Smooth muscle cell (in vitro differentiated cells): ENCODE measurements at regions not wholly inside any gene's neighbourhood (a gene's known extent, or its start where the extent isn't known, plus 50 kb on each side); places are given as distances from the start of the nearest gene placed in this dataset.

Experiments
- DNase-seq: peaks from one replicate; lab custom pipeline; 2025; ENCODE audit not compliant: unreplicated experiment; lab: John Stamatoyannopoulos, UW
- H2AFZ ChIP-seq: fragments of 200-600 bp; sonication (generic); 2 replicates; pipeline ENCODE4 v1.6.0; 2016; ENCODE audit warnings: antibody characterized with exemption, low read depth, mild to moderate bottlenecking
- H3F3A ChIP-seq: fragments of 200-600 bp; sonication (generic); 2 replicates; pipeline ENCODE4 v1.6.0; 2017; ENCODE audit warnings: antibody characterized with exemption, low read depth
- H3K27ac ChIP-seq: fragments of 200-600 bp; sonication (generic); 2 replicates; pipeline ENCODE4 v1.5.1; 2016; ENCODE audit warnings: low read depth, mild to moderate bottlenecking
- H3K27me3 ChIP-seq: fragments of 200-600 bp; sonication (generic); 2 replicates; pipeline ENCODE4 v1.6.1; 2016; ENCODE audit warnings: low read depth, mild to moderate bottlenecking
- H3K36me3 ChIP-seq: fragments of 200-600 bp; sonication (generic); 2 replicates; pipeline ENCODE4 v1.5.1; 2016; ENCODE audit warnings: low read depth
- H3K4me1 ChIP-seq: fragments of 200-600 bp; sonication (generic); 2 replicates; pipeline ENCODE4 v1.5.1; 2016; ENCODE audit warnings: low read depth
- H3K4me2 ChIP-seq: fragments of 200-600 bp; sonication (generic); 2 replicates; pipeline ENCODE4 v1.6.0; 2016; ENCODE audit warnings: mild to moderate bottlenecking
- H3K4me3 ChIP-seq: fragments of 200-600 bp; sonication (generic); 2 replicates; pipeline ENCODE4 v1.5.1; 2016; ENCODE audit warnings: mild to moderate bottlenecking
- H3K79me2 ChIP-seq: fragments of 200-600 bp; sonication (generic); 2 replicates; pipeline ENCODE4 v1.6.0; 2016; ENCODE audit warnings: low read depth, mild to moderate bottlenecking
- H3K9ac ChIP-seq: fragments of 200-600 bp; sonication (generic); 2 replicates; pipeline ENCODE4 v1.6.0; 2016; ENCODE audit warnings: low read depth
- H3K9me3 ChIP-seq: fragments of 200-600 bp; sonication (generic); replicated peaks from 2 replicates; pipeline ENCODE4 v1.5.1; 2016; ENCODE audit warnings: low read depth
- H4K20me1 ChIP-seq: fragments of 200-600 bp; sonication (generic); 2 replicates; pipeline ENCODE4 v1.6.0; 2016; ENCODE audit warnings: low read depth
- WGBS: methylation state at CpG from one replicate; pipeline ENCODE4 v1.1.7; 2016; ENCODE audit warnings: low lambda C conversion rate; 5-methylcytosine and 5-hydroxymethylcytosine counted together
- TF ChIP-seq, protein P1 (sequence below): fragments of 200-600 bp; sonication (generic); IDR thresholded peaks from 2 replicates; pipeline ENCODE4 v1.5.1; 2017; ENCODE audit warnings: borderline replicate concordance, mild to moderate bottlenecking, antibody characterized with exemption; ENCODE audit not compliant: insufficient read depth, poor library complexity, severe bottlenecking

DNA sequence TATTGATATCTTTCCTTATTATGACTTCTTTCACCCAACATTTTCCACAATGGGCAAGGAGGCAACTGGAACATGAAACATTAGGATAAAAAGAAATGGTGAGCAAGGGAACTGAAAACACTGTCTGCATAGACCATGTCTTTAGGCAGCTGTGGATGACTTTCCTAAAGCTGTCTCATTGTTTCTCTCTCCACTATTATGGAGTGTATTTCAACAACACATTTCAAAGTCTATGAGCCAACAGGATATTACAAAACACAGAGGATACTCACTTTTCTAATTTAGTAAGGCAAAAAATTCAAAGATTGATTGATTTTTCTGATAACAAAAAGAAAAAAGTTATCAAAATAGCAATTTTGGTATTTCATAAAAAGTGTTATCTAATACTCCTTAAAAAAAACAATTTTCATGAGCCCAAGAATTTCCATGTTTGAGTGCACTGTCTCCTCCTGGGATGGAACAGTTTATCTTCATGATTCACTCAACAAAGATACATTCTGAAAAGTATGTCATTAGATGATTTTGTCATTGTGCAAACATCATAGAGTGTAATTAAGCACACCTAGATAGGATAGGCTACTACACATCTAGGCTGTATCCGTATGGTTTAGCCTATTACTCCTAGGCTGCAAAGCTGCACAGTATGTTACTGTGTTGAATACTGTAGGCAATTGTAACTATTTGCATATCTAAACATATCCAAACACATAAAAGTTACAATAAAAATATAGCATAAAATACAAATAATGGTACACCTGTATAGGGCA is 1568.4 kb downstream of the SLITRK5 start:
- no peak overlapping the region for H3K4me3 ChIP-seq

DNA sequence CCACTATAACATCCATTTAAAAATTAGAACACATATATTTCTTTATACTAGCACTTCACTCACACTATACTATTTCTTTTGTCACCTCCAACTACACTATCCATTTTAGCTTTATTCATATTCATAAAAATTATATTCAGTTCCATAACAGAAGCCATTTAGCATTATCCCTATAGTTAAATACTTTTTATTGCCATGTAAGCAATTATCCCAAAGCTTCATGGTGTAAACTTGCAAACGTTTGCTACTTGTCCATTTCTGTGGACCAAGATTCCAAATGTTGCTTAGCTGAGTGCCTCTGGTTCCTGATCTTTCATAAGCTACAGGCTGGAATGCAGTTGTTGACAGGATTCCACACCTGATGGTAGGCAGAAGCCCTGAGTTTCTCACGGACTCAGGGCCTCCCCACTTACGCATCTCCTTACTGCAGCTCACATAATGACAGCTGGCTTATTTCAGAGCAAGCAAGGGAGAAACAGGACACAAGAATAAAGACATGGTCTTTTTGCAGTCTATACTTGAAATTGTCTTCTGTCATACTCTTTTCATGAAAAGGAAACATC is 1584.8 kb downstream of the SLITRK5 start:
- H3K79me2 ChIP-seq: no peaks in the 10 kb centered on the region
- 54% methylated on average over 3 of the region's 3 CpGs for WGBS
- H3K27ac ChIP-seq: no peak overlapping the region
- DNase-seq: no peak
- H3K4me2 ChIP-seq: no peak overlapping the region
- H3K9ac ChIP-seq: no peak overlapping the region
- TF ChIP-seq, protein P1, sequence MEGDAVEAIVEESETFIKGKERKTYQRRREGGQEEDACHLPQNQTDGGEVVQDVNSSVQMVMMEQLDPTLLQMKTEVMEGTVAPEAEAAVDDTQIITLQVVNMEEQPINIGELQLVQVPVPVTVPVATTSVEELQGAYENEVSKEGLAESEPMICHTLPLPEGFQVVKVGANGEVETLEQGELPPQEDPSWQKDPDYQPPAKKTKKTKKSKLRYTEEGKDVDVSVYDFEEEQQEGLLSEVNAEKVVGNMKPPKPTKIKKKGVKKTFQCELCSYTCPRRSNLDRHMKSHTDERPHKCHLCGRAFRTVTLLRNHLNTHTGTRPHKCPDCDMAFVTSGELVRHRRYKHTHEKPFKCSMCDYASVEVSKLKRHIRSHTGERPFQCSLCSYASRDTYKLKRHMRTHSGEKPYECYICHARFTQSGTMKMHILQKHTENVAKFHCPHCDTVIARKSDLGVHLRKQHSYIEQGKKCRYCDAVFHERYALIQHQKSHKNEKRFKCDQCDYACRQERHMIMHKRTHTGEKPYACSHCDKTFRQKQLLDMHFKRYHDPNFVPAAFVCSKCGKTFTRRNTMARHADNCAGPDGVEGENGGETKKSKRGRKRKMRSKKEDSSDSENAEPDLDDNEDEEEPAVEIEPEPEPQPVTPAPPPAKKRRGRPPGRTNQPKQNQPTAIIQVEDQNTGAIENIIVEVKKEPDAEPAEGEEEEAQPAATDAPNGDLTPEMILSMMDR: no peak
- H3K4me1 ChIP-seq: no peaks in the 10 kb centered on the region
- H2AFZ ChIP-seq: no peak overlapping the region
- no peaks in the 10 kb centered on the region for H3K27me3 ChIP-seq
- H3F3A ChIP-seq: no peaks in the 10 kb centered on the region
- H3K36me3 ChIP-seq: no peaks in the 10 kb centered on the region
- no peaks in the 10 kb centered on the region for H3K9me3 ChIP-seq
- H4K20me1 ChIP-seq: no peaks in the 10 kb centered on the region
- no peak overlapping the region for H3K4me3 ChIP-seq

More for the DNA sequence above, 1568.4 kb downstream of the SLITRK5 start:
- H3K36me3 ChIP-seq: no peaks in the 10 kb centered on the region
- no peaks in the 10 kb centered on the region for H3K4me1 ChIP-seq
- H3K4me2 ChIP-seq: no peak overlapping the region
- no peaks in the 10 kb centered on the region for H4K20me1 ChIP-seq
- no peak overlapping the region for H3K9ac ChIP-seq
- 88% methylated on average over 1 of the region's 1 CpG for WGBS
- H3K27me3 ChIP-seq: no peaks in the 10 kb centered on the region
- H3F3A ChIP-seq: no peaks in the 10 kb centered on the region
- no peak overlapping the region for H3K27ac ChIP-seq
- TF ChIP-seq, protein P1: no peak
- no peak overlapping the region for H2AFZ ChIP-seq
- H3K9me3 ChIP-seq: no peaks in the 10 kb centered on the region
- DNase-seq: no peak
- H3K79me2 ChIP-seq: no peaks in the 10 kb centered on the region

DNA sequence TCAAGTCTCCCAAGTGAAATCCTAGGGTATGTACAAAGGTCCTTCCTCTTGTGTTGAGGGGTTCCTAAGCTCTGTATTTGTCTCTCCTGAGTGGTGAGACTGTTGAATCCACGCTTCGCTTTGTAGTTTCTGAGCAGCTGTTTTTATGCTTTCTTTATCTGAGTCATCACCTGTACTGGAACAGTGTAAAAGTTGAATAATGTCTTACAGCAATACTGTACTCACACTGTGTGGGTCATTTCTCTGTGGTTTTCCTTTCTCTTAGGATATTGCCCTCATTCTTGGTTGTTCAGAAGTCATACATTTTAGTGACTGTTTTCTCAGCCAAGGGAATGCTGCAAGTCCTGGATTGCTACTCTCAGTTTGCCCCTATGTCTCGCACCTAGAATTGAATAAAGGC is 1596.6 kb downstream of the SLITRK5 start:
- no peak overlapping the region for H2AFZ ChIP-seq
- no peaks in the 10 kb centered on the region for H3K36me3 ChIP-seq
- no peaks in the 10 kb centered on the region for H4K20me1 ChIP-seq
- H3K4me3 ChIP-seq: no peak overlapping the region
- H3K27ac ChIP-seq: no peak overlapping the region
- H3K4me1 ChIP-seq: no peaks in the 10 kb centered on the region
- H3K27me3 ChIP-seq: no peaks in the 10 kb centered on the region
- no peaks in the 10 kb centered on the region for H3K9me3 ChIP-seq
- 80% methylated on average over 3 of the region's 3 CpGs for WGBS
- H3K79me2 ChIP-seq: no peaks in the 10 kb centered on the region
- H3K4me2 ChIP-seq: no peak overlapping the region
- H3K9ac ChIP-seq: no peak overlapping the region
- no peak for DNase-seq
- TF ChIP-seq, protein P1: no peak
- H3F3A ChIP-seq: no peaks in the 10 kb centered on the region

DNA sequence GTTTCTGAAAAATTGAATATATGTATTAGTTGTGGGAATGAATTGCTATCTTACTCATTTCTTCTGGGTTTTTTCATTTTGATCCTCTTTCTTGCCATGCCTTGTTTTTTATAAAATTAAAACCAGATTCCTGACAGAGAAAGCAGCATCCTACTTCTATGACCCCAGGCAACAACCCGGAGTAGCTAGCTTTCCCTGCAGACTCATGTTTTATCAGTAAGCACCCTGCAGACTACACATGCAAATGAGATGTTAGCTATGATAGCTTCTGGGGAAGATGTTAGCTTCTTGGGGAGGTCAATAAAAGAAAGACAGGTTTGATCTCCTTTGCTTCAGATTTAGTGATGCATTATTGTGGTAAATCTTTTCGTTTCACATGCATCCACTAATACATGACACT is 1598.6 kb downstream of the SLITRK5 start:
- Histone ChIP-seq H3K27me3 (no peaks in the 10 kb centered on the region), H3K79me2 (no peaks in the 10 kb centered on the region), H3F3A (no peaks in the 10 kb centered on the region), H4K20me1 (no peaks in the 10 kb centered on the region), H2AFZ (no peak overlapping the region), H3K9me3 (no peaks in the 10 kb centered on the region), H3K4me1 (no peaks in the 10 kb centered on the region), H3K27ac (no peak overlapping the region), H3K4me2 (no peak overlapping the region), H3K36me3 (no peaks in the 10 kb centered on the region), H3K9ac (no peak overlapping the region), H3K4me3 (no peak overlapping the region)
- DNase-seq: no peak
- TF ChIP-seq, protein P1: no peak
- 61% methylated on average over 2 of the region's 2 CpGs for whole genome bisulfite sequencing
